Thymus (tissue), 11 donors: ENCODE measurements at regions not wholly inside any gene's neighbourhood (a gene's known extent, or its start where the extent isn't known, plus 50 kb on each side); places are given as distances from the start of the nearest gene placed in this dataset.

ENCODE experiments used
- DNase-seq, 9 donors: peaks; one replicate each; pipeline ENCODE4 v3.0.0-alpha.2; 2013; ENCODE audit warnings: low spot score in 9 of 9, low read depth in 6 of 9, missing footprints in 1 of 9
- H3K27ac ChIP-seq, 2 donors: one replicate each; pipeline ENCODE4 v1.5.1; 2013; ENCODE audit warnings: control low read depth in 1 of 2, low read depth in 1 of 2, low read length in 1 of 2, mild to moderate bottlenecking in 1 of 2, moderate library complexity in 1 of 2
- H3K27me3 ChIP-seq, 2 donors: one replicate each; pipeline ENCODE4 v1.5.1; 2013; ENCODE audit warnings: low read length in 1 of 2; ENCODE audit not compliant: control insufficient read depth in 2 of 2, insufficient read depth in 1 of 2
- H3K36me3 ChIP-seq, 2 donors: one replicate each; pipeline ENCODE4 v1.5.1; 2013; ENCODE audit warnings: low read length in 1 of 2, mild to moderate bottlenecking in 1 of 2, moderate library complexity in 1 of 2; ENCODE audit not compliant: control insufficient read depth in 2 of 2, insufficient read depth in 2 of 2
- H3K4me1 ChIP-seq, 2 donors: one replicate each; pipeline ENCODE4 v1.5.1; 2013; ENCODE audit warnings: low read length in 2 of 2; ENCODE audit not compliant: control insufficient read depth in 2 of 2, insufficient read depth in 2 of 2
- H3K4me3 ChIP-seq, 2 donors: one replicate each; pipeline ENCODE4 v1.5.1; 2013; ENCODE audit warnings: low read length in 2 of 2, control low read depth in 1 of 2, mild to moderate bottlenecking in 1 of 2
- H3K9me3 ChIP-seq, 2 donors: one replicate each; pipeline ENCODE4 v1.5.1; 2013; ENCODE audit warnings: low read length in 1 of 2, mild to moderate bottlenecking in 1 of 2; ENCODE audit not compliant: control insufficient read depth in 2 of 2, insufficient read depth in 1 of 2
- WGBS: extraction: QIAGEN DNeasy Blood & Tissue Kit; methylation state at CpG from one replicate; pipeline ENCODE4 v1.1.7; 2013; 5-methylcytosine and 5-hydroxymethylcytosine counted together
- donor health status: healthy.

DNA sequence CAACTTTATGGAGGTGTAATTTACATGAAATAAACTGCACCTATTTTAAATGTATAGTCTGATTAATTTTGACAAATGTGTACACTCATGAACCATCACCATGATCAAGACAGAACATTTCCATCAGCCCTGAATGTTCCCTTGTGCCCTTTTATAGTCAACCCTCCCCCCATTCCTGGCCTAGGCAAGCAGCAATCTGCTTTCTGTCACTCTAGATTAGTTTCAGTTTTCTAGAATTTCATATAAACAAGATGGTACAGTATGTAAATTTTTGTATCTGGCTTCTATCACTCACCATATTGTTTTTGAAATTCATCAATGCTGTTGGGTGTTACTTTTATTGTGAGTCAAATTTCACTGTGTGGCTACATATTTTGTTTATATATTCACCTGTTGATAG, 234.2 kb upstream of the RPS6KA3 start:
- no peaks in the 10 kb centered on the region for H3K27me3 ChIP-seq
- no peak overlapping the region for H3K27ac ChIP-seq
- H3K4me1 ChIP-seq = no peaks in the 10 kb centered on the region
- no peak for DNase-seq
- H3K4me3 ChIP-seq = no peak overlapping the region
- H3K36me3 ChIP-seq = no peaks in the 10 kb centered on the region
- H3K9me3 ChIP-seq = no peaks in the 10 kb centered on the region

DNA sequence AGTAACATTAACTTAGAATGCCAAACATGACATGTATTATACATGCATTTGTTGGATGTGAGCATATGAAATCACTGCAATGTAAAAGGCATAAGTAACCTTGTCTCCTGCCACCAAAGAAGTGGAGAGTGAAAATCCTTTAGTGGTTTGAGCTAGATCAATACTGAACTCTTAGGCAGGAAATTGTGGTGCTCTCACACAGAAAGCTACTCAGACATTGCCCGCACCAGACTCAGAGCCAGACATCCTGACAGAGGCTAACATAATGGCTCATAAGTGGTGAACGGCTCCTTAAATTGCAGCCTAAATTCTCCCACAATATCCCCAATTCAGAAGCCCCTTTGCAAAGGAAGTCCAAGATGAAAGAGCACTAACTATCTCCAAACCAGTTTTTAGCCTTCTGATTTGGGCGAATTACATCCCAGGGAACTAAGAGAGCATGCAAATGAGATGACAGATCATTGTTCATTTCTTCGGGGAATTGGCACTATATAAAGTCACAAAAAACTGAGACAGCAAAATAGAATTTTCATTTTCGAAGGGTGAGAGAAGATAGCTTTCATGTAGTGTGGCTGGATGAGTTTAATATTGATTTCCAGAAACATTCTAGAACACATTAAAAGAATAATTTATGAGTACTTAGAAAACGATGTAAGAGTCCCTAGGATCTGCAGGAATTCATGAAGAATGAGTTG, 233.6 kb upstream of the RPS6KA3 start:
- Histone ChIP-seq H3K36me3 (no peaks in the 10 kb centered on the region), H3K27me3 (no peaks in the 10 kb centered on the region), H3K4me1 (no peaks in the 10 kb centered on the region), H3K9me3 (no peaks in the 10 kb centered on the region), H3K4me3 (no peak overlapping the region), H3K27ac (no peak overlapping the region)
- peak in 1 of 9 donors; percentile 19 for DNase-seq
- 68% methylated on average over 6 of the region's 6 CpGs for WGBS

DNA sequence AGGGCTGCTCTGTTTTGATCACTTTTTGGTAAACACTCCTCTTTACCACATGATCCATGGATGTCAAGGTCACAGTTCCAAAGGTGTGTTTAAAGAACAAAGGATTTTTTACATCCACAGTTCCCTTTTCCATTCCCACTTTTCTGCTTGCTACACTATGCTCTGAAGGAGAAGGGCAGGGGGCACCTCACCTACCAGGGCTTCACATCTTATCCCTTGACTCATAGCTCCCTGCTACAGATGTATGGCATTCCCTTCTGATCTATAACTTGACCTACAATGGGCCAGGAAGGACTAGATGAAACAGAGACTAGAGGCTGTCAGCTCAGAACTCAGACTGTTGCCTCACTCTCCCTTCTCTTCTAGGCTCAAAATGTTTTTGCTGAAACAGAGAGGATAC, 233.1 kb upstream of the RPS6KA3 start:
- no peak for DNase-seq
- no peaks in the 10 kb centered on the region for H3K36me3 ChIP-seq
- no peaks in the 10 kb centered on the region for H3K4me1 ChIP-seq
- no peaks in the 10 kb centered on the region for H3K27me3 ChIP-seq
- no peak overlapping the region for H3K27ac ChIP-seq
- H3K9me3 ChIP-seq = no peaks in the 10 kb centered on the region
- no peak overlapping the region for H3K4me3 ChIP-seq

DNA sequence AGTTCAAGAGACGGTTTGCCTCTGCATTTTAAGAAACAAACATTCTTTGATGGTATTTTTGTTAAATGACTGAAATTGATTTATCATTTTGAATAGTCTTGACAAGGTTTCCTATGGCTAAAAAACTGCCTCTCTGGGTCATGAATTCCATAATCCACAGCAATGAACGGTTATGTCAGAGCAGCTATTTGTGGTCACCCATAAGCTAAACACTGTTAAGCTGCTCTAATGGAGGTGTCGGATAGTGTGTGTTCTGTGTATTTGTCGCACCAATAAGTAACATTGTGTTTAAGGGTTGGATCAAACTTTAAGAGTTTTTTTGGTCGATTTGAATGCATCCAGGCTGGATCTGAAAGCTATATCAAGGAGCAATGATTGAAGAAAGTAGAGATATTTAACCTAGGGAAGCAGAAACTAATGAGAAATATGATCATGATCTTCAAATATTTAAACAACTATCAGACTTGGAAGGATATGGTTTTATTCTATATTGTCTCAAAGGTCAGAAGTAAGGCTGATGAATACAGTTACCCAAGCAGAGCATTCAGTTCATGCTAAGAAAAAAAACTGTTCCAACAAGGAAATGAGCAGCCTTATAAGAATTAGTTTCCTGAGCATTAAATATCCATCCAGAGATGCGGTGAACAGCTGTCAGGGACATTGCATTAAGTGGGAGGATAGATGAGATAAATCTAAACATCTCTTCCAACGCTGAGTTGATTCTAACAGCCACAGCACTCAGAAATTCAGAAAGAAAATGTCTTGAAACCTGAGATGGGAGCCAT, 232.3 kb upstream of the RPS6KA3 start:
- 92% methylated on average over 7 of the region's 7 CpGs for WGBS
- no peaks in the 10 kb centered on the region for H3K27me3 ChIP-seq

DNA sequence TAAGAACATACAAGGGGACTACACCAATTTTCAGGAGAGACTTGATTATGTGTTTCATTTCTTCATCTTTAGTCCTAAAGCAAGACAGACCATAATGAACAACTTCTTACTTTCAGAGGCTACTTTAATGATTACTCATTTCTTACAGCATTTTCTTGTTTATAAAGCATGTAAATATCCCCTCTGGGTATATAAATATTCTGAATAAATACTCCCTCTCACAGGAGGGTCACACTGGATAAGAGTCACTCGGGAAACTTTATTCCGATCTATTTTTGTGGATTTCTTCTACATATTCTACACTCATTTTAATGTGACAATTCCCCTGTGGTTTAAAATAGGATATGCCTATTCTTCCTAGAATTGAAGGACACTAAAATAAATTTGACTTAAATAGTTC, 228.9 kb upstream of the RPS6KA3 start:
- Histone ChIP-seq H3K27ac (no peak overlapping the region), H3K4me1 (no peaks in the 10 kb centered on the region), H3K9me3 (no peaks in the 10 kb centered on the region), H3K4me3 (no peak overlapping the region), H3K27me3 (no peaks in the 10 kb centered on the region), H3K36me3 (no peaks in the 10 kb centered on the region)
- DNase-seq = no peak
- WGBS = 96% methylated on average over 2 of the region's 2 CpGs

More for the DNA sequence above, 232.3 kb upstream of the RPS6KA3 start:
- Histone ChIP-seq H3K4me3 (no peak overlapping the region), H3K4me1 (no peaks in the 10 kb centered on the region), H3K9me3 (no peaks in the 10 kb centered on the region), H3K27ac (no peak overlapping the region), H3K36me3 (no peaks in the 10 kb centered on the region)
- DNase-seq = no peak

DNA sequence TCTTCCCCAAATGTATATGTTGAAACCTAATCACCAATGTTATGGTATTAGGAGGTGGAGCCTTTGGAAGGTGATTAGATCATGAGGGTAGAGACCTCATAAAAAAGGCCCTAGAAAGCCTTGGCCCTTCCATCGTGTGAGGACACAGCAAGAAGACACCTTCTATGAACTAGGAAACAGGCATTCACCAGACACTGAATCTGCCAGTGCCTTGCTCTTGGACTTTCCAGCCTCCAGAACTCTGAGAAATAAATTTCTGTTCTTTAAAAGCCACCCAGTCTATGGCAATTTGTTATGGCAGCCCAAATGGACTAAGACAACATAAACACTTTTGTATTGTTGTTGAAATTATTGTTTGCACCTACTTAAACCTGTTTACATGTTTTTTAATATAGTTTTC, 221.8 kb upstream of the RPS6KA3 start:
- WGBS = 100% methylated on average over 1 of the region's 1 CpG

DNA sequence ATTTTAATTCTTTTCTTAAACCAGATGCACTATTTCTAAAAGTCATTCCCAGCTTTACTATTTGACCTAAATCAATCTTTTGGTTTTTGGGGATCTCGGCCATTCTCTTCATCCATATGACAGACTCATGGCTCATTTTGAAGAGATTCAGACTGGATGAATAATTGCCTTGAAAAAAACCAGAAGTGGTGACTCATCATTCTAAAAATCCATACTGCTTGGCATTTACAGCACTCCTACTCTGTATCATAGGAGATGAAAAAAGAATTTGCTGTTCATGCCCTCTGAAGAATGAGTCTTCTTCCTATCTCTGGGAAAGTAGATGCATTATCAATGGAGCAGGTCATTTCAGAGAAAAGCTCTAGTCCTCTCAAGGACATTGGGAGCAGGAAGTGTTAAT, 220.5 kb upstream of the RPS6KA3 start:
- no peak overlapping the region for H3K4me3 ChIP-seq
- DNase-seq = no peak
- no peak overlapping the region for H3K27ac ChIP-seq
- H3K9me3 ChIP-seq = no peaks in the 10 kb centered on the region
- H3K36me3 ChIP-seq = no peaks in the 10 kb centered on the region
- H3K27me3 ChIP-seq = no peaks in the 10 kb centered on the region
- 98% methylated on average over 1 of the region's 1 CpG for WGBS
- no peaks in the 10 kb centered on the region for H3K4me1 ChIP-seq

More for the DNA sequence above, 221.8 kb upstream of the RPS6KA3 start:
- Histone ChIP-seq H3K27me3 (no peaks in the 10 kb centered on the region), H3K36me3 (no peaks in the 10 kb centered on the region), H3K9me3 (no peaks in the 10 kb centered on the region), H3K27ac (no peak overlapping the region), H3K4me3 (no peak overlapping the region), H3K4me1 (no peaks in the 10 kb centered on the region)
- no peak for DNase-seq

DNA sequence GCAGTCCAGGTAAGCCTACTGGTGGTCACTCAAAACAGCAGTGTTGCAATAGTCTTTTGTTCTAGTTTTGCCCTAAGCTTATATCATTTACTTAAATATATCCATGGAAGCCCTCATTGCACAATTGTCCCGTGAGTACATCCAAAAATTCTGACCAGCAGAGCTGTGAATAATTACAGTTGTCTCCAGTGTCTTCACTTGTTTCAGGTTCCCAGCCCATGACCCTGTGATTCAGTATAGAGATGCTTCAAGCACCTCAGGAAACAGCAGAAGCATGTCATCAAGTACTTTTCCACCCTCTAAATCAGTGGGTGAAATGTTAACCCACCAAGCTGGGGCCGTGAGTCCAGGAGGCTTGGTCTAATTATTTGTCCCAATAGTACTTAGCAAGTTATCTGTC, 214.9 kb upstream of the RPS6KA3 start:
- DNase-seq = no peak
- H3K27ac ChIP-seq = no peak overlapping the region
- no peak overlapping the region for H3K4me3 ChIP-seq
- WGBS = 93% methylated on average over 2 of the region's 2 CpGs
- H3K36me3 ChIP-seq = no peaks in the 10 kb centered on the region
- no peaks in the 10 kb centered on the region for H3K27me3 ChIP-seq
- H3K9me3 ChIP-seq = no peaks in the 10 kb centered on the region
- H3K4me1 ChIP-seq = no peaks in the 10 kb centered on the region

DNA sequence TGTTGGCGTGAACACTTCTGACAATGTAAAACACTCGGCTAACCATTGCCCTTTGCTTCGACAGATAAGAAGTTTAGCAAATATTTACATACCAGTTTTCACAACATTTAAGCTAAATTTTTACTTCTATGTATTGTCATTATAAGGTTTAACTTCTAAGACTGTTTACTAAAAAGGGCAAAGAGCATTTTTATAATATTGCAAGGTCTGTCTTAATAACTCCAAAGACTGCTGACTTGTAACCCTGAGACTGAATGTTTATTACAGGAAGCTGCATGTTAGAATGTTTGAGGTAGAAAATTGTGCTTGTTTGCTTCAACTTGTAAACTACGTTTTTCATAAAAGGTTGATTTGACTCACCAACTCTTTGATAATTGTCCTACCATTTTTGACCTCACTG, 213.2 kb upstream of the RPS6KA3 start:
- Histone ChIP-seq H3K4me3 (no peak overlapping the region), H3K27ac (no peak overlapping the region), H3K27me3 (no peaks in the 10 kb centered on the region), H3K9me3 (no peaks in the 10 kb centered on the region), H3K36me3 (no peaks in the 10 kb centered on the region), H3K4me1 (no peaks in the 10 kb centered on the region)
- no peak for DNase-seq
- 97% methylated on average over 4 of the region's 4 CpGs for WGBS
